K562 (cell line): ENCODE measurements at regions not wholly inside any gene's neighbourhood (a gene's known extent, or its start where the extent isn't known, plus 50 kb on each side); places are given as distances from the start of the nearest gene placed in this dataset.

ENCODE experiments used
- ATAC-seq: fragments of 200-7000 bp; cut with Tn5 transposase; 3 replicates; pipeline ENCODE4 v1.9.1; 2020; ENCODE audit warnings: moderate library complexity
- BruUV-seq: library from RNA; stranded (reverse); fragments of 400-500 nt; replicated peaks from 2 replicates; lab custom pipeline; 2021; lab: Mats Ljungman, UMichigan
- CTCF ChIA-PET: fragments of 300-600 bp; formaldehyde crosslinking; extraction: SDS; loops from one replicate; lab custom pipeline; 2021; ENCODE audit warnings: low intra/inter-chr PET ratio; lab: Yijun Ruan, JAX
- POLR2A ChIA-PET: fragments of 300-600, 350-650 bp; sonication (Branson Sonifier 250); formaldehyde crosslinking; extraction: SDS; loops from one replicate; lab custom pipeline; 2021; ENCODE audit warnings: antibody characterized with exemption, inconsistent platforms; lab: Yijun Ruan, JAX
- DNase-seq, 4 experiments: peaks; one replicate each; pipeline versions ENCODE4 v3.0.0 to v3.0.0-alpha.2; 2011 to 2018; ENCODE audit warnings: low spot score in 3 of 4, mixed read lengths in 3 of 4; ENCODE audit errors: extremely low read depth in 1 of 4
- FAIRE-seq: peaks from 2 replicates; lab custom pipeline; 2011; peaks lifted over from hg19 to GRCh38; lab: Jason Lieb, UNC
- H2AFZ ChIP-seq: 2 replicates; pipeline ENCODE4 v1.6.0; 2011; ENCODE audit warnings: low read depth, low read length, control low read depth, inconsistent platforms
- H3K27ac ChIP-seq: fragments of 200-600 bp; 3 replicates; pipeline ENCODE4 v1.8.0; 2011; ENCODE audit warnings: low read depth, mild to moderate bottlenecking, control low read depth, inconsistent platforms, low read length, moderate library complexity, mixed read lengths; ENCODE audit errors: extremely low read depth
- H3K27me3 ChIP-seq, 2 experiments: fragments of 300-600 bp in 1 of 2; 2 replicates in 1 of 2; 3 replicates in 1 of 2; pipeline versions ENCODE4 v1.6.0 to v1.8.0; 2011; ENCODE audit warnings: inconsistent platforms in 2 of 2, low read length in 2 of 2, mild to moderate bottlenecking in 1 of 2, mixed read lengths in 1 of 2, moderate library complexity in 1 of 2; ENCODE audit not compliant: control insufficient read depth in 2 of 2, insufficient read depth in 2 of 2
- H3K36me3 ChIP-seq: fragments of 300-600 bp; 3 replicates; pipeline ENCODE4 v1.8.0; 2011; ENCODE audit warnings: mild to moderate bottlenecking, low read length, inconsistent platforms; ENCODE audit not compliant: control insufficient read depth, insufficient read depth
- H3K4me1 ChIP-seq, 2 experiments: fragments of 200-600 bp in 1 of 2; replicated peaks in 1 of 2; 2 replicates in 1 of 2; 3 replicates in 1 of 2; pipeline versions ENCODE4 v1.5.1 to v1.8.0; 2011; ENCODE audit warnings: inconsistent platforms in 2 of 2, low read length in 2 of 2, mild to moderate bottlenecking in 1 of 2, mixed read lengths in 1 of 2, moderate library complexity in 1 of 2; ENCODE audit not compliant: control insufficient read depth in 2 of 2, insufficient read depth in 2 of 2
- H3K4me2 ChIP-seq: 2 replicates; pipeline ENCODE4 v1.6.1; 2011; ENCODE audit warnings: low read length, control low read depth, inconsistent platforms, mixed read lengths; ENCODE audit not compliant: insufficient read depth
- H3K4me3 ChIP-seq: fragments of 200-600 bp; sonication (generic), shearing (Covaris generic); 2 replicates; pipeline ENCODE4 v1.5.1; 2016; ENCODE audit warnings: control low read depth, inconsistent platforms
- H3K79me2 ChIP-seq: fragments of 200-600 bp; 3 replicates; pipeline ENCODE4 v1.8.0; 2011; ENCODE audit warnings: low read length, inconsistent platforms; ENCODE audit not compliant: control insufficient read depth, insufficient read depth
- H3K9ac ChIP-seq, 2 experiments: 2 replicates each; pipeline versions ENCODE4 v1.6.0 to v1.6.1; 2011; ENCODE audit warnings: low read depth in 2 of 2, low read length in 2 of 2, control low read depth in 1 of 2, inconsistent platforms in 1 of 2, mild to moderate bottlenecking in 1 of 2, mixed read lengths in 1 of 2; ENCODE audit not compliant: insufficient read depth in 1 of 2
- H3K9me1 ChIP-seq: one replicate; pipeline ENCODE4 v1.6.0; 2011; ENCODE audit warnings: inconsistent platforms, mild to moderate bottlenecking, low read length, moderate library complexity; ENCODE audit not compliant: control insufficient read depth, insufficient read depth
- H3K9me3 ChIP-seq: replicated peaks from 2 replicates; pipeline ENCODE4 v1.5.1; 2011; ENCODE audit warnings: low read depth, low read length, inconsistent platforms; ENCODE audit not compliant: control insufficient read depth, insufficient read depth
- H4K20me1 ChIP-seq: replicated peaks from 2 replicates; pipeline ENCODE4 v1.6.1; 2011; ENCODE audit warnings: low read length, inconsistent platforms, mixed read lengths; ENCODE audit not compliant: control insufficient read depth, insufficient read depth
- MYNN ChIP-seq, 2 experiments: sonication (generic); formaldehyde crosslinking in 1 of 2; IDR thresholded peaks; 2 replicates each; pipeline versions ENCODE4 v1.5.0 to v1.6.1; 2016 to 2020; ENCODE audit warnings: antibody characterized with exemption in 1 of 2, missing genetic modification reagents in 1 of 2
- NCOA1 ChIP-seq: fragments of 450-650 bp; IDR thresholded peaks from 2 replicates; pipeline ENCODE4 v1.6.1; 2016; ENCODE audit warnings: low read depth
- SAFB ChIP-seq: fragments of 200-400 bp; formaldehyde crosslinking; IDR thresholded peaks from 2 replicates; pipeline ENCODE4 v1.6.1; 2017; ENCODE audit warnings: low read depth, low read length, borderline replicate concordance
- SPI1 ChIP-seq: IDR thresholded peaks from 2 replicates; pipeline ENCODE4 v1.6.1; 2011; ENCODE audit warnings: low read depth, low read length, control low read depth, borderline replicate concordance
- TOE1 ChIP-seq, 2 experiments: fragments of 450-650 bp in 1 of 2; sonication (generic) in 1 of 2; formaldehyde crosslinking in 1 of 2; IDR thresholded peaks; 2 replicates each; pipeline versions ENCODE4 v1.7.1 to v1.8.0; 2016 to 2022; ENCODE audit warnings: borderline replicate concordance in 2 of 2, mild to moderate bottlenecking in 2 of 2, antibody characterized with exemption in 1 of 2, inconsistent platforms in 1 of 2, low read depth in 1 of 2, missing genetic modification reagents in 1 of 2, moderate library complexity in 1 of 2
- ZNF274 ChIP-seq: IDR thresholded peaks from 2 replicates; pipeline ENCODE4 v1.6.1; 2011; ENCODE audit warnings: low read depth, mild to moderate bottlenecking, low read length, moderate library complexity, borderline replicate concordance
- ZNF785 ChIP-seq: fragments of 250-450 bp; sonication (Bioruptor Pico); IDR thresholded peaks from 2 replicates; pipeline ENCODE4 v1.4.0; 2020; ENCODE audit warnings: mild to moderate bottlenecking
- WGBS: fragments of 100-300 bp; shearing (Covaris generic); methylation state at CpG from one replicate; pipeline ENCODE4 v1.1.6; 2016; ENCODE audit warnings: low coverage, mixed read lengths; ENCODE audit not compliant: insufficient coverage; ENCODE audit errors: missing lambda C conversion rate; 5-methylcytosine and 5-hydroxymethylcytosine counted together
- in situ Hi-C: fragments of 300-500 bp; cut with MboI; formaldehyde crosslinking; loops from 4 replicates; pipeline ENCODE4 v1.15.0; 2018; ENCODE audit warnings: inconsistent platforms, mixed read lengths
- intact Hi-C: fragments of 100-400 bp; cut with micrococcal nuclease; formaldehyde crosslinking; loops from 2 replicates; pipeline ENCODE4 v1.14.2; 2022
- TF ChIP-seq, protein P1 (sequence below): sonication (generic); formaldehyde crosslinking; IDR thresholded peaks from 2 replicates; pipeline ENCODE4 v1.8.0; 2022; ENCODE audit warnings: mild to moderate bottlenecking, missing genetic modification reagents

DNA sequence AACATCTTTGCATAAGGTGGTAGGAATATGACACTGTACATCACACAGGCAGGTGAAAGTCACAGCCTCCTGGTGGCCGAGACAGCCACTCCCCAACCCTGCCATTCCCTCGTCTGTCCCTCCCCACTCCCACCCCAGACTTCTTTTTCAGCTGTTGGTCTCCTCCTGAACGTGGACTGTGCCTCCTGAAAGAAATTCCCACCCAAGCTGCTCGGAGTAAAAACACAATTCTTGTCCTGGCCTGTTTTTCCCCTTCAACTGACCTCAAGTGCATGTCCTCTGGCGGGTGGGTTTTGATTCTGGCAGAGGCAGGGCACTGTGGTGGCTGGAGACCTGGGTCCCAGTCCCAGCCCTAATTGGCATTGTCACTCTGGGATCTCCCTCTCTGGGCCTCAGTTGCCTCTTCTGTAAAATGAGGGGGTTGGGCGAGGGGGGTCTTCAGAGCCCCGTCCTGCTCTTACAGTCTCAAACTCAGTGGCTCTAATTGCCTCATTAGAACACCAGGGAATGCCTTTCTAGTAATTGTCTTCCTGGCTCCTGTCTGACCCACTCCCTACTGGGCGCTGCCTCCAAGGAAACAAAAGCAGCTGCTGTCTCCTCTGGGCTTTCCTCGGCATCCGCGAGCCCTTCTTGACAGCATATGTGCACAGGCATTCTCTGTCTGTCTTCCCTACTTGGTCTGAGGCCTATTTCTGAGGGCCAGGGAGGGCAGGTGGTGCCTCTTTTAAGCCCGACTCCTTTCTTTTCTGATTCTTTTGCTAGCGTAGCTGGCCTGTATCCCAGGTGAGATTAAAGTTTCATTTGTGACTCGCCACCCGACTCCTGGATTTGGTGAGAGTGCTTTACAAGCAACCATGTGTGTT, 186.6 kb upstream of the RMST start:
- Histone ChIP-seq H3K27ac (no peak overlapping the region), H3K36me3 (no peaks in the 10 kb centered on the region), H2AFZ (no peak overlapping the region), H3K27me3 (no peaks in the 10 kb centered on the region), H3K9ac (no peak overlapping the region), H3K79me2 (no peaks in the 10 kb centered on the region), H3K4me1 (no peaks in the 10 kb centered on the region), H4K20me1 (no peaks in the 10 kb centered on the region), H3K4me3 (no peak overlapping the region), H3K9me3 (no peaks in the 10 kb centered on the region), H3K9me1 (no peaks in the 10 kb centered on the region), H3K4me2 (no peak overlapping the region)
- no peak for FAIRE-seq
- 2% methylated on average over 15 of the region's 15 CpGs for WGBS
- BruUV-seq, result no TSS peak
- ChIA-PET CTCF (no interaction called here), POLR2A (no interaction called here)
- no peak for DNase-seq
- TF ChIP-seq TOE1 (IDR thresholded peaks at IDR 0.05; ENCODE audit: borderline replicate concordance) (no peak), TOE1 (CRISPR knock-in tag; IDR thresholded peaks at IDR 0.05; ENCODE audit: borderline replicate concordance, low read depth) (no peak), MYNN (IDR thresholded peaks at IDR 0.05) (no peak), MYNN (CRISPR knock-in tag; IDR thresholded peaks at IDR 0.05) (no peak), SAFB (no peak), SPI1 (no peak), NCOA1 (no peak), ZNF274 (no peak), ZNF785 (CRISPR knock-in tag) (no peak)
- TF ChIP-seq, protein P1, sequence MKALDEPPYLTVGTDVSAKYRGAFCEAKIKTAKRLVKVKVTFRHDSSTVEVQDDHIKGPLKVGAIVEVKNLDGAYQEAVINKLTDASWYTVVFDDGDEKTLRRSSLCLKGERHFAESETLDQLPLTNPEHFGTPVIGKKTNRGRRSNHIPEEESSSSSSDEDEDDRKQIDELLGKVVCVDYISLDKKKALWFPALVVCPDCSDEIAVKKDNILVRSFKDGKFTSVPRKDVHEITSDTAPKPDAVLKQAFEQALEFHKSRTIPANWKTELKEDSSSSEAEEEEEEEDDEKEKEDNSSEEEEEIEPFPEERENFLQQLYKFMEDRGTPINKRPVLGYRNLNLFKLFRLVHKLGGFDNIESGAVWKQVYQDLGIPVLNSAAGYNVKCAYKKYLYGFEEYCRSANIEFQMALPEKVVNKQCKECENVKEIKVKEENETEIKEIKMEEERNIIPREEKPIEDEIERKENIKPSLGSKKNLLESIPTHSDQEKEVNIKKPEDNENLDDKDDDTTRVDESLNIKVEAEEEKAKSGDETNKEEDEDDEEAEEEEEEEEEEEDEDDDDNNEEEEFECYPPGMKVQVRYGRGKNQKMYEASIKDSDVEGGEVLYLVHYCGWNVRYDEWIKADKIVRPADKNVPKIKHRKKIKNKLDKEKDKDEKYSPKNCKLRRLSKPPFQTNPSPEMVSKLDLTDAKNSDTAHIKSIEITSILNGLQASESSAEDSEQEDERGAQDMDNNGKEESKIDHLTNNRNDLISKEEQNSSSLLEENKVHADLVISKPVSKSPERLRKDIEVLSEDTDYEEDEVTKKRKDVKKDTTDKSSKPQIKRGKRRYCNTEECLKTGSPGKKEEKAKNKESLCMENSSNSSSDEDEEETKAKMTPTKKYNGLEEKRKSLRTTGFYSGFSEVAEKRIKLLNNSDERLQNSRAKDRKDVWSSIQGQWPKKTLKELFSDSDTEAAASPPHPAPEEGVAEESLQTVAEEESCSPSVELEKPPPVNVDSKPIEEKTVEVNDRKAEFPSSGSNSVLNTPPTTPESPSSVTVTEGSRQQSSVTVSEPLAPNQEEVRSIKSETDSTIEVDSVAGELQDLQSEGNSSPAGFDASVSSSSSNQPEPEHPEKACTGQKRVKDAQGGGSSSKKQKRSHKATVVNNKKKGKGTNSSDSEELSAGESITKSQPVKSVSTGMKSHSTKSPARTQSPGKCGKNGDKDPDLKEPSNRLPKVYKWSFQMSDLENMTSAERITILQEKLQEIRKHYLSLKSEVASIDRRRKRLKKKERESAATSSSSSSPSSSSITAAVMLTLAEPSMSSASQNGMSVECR (CRISPR knock-in tag), result no peak
- in situ Hi-C loops (no loop called here), intact Hi-C loops (no loop called here)
- ATAC-seq, result no peak
